ENCODE measurements at regions not wholly inside any gene's neighbourhood (a gene's known extent, or its start where the extent isn't known, plus 50 kb on each side); places are given as distances from the start of the nearest gene placed in this dataset.
"Not testable (repeated sequence)": the region's sequence is repeated elsewhere in the genome, so short reads cannot be mapped to it uniquely, and the experiment has no call there.

- DNase-seq (ENCODE audit: low read depth) = not testable (repeated sequence)
Measured at GRCh38 chr10:46204482-46205102, 82.2 kb upstream of the ANTXRL start.

- DNase-seq (ENCODE audit: low read depth) = not testable (repeated sequence)
Measured at GRCh38 chr10:46210427-46210826, 76.4 kb upstream of the ANTXRL start.

DNA sequence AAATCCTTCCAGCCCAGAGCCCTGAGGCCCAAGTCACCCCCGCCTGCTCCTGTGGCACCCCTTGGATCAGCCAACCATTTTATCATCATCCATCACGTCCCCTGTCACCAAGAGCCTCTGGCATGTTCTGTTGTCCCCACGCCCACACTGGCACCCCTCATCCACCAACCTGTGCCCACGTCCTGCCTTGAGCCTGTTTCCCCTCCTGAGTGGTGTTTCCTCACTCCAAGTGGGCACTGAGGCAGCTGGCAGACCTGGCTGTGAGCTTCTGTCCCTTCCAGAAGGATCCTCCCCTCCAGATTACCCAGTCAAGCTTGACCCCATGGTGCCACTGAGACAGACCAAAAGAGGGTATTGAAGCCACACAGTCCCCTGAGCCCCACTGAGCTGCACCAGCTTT, 71.4 kb upstream of the ANTXRL start:
- DNase-seq (ENCODE audit: low read depth) = no peak

DNA sequence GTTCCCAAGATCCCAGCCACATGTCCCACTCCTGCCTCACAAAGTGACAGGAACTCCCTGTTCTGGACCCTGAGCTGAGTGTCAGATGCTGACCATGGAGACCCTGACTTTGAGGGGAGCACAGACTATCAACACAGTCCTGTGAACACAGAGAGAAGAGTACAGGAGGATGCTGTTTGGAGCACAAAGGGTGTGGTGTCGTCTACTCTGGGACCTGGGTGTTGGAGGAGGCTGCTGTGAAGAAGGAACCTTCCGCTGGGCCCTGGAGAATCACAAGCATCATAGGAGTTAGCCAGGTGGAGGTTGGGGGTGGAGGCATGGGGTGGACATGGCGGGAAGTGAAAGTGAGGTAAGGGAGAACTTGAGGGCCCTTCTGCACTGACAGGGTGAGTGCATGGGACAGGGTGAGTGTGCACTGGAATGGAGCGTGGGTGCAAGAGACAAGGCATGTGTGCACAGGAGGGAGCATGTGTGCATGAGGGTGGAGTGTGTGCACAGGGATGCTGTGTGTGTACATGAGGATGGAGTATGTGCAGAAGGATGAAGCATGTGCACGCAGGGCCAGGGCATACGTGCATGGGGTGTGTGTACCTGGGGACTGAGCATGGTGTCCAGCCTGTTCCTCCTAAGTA, 70.7 kb upstream of the ANTXRL start:
- no peak for DNase-seq (ENCODE audit: low read depth)

DNA sequence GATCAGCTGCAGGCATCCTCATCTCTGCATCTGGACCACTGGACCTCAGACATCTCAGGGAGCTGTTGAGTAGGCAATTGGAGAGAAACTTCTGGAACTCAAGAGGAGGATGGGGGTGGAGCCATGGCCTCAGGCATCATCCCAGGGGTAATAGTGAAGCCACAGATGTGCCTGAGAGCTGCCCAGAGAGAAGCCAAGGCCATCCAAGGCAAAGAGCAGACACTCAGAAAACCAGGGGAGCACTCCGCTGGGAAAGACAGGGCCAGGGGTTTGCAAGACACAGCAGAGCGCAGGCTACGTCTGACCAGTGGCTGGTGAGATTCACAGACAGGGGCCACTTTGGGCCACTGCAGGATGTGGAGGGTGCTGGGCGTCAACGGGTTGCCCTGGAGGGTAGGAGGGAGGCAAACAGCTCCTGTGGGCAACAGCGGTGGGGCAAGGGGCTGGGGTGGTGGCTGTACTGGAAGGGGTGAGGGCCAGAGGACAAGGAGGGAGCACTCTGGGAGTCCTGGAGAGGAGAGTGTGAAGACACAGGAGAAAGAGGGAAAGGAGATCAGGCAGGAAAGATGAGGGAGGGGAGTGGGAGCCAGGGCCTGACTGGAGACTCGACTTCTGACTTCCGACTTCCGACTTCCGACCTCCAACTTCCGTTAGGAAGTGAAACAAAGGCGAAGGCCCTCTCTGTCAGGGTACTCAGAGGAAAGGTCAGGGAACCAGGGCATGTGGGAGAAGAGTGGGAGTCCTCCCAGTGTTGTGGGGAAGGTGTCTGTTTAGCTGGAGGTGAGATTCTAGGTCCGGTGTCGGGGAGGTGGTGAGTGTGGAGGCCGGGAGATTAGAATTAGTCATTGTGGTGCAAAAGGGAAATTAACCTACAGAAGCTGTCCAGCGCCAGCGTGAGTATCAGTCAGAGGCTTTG, 69.7 kb upstream of the ANTXRL start:
- no peak for DNase-seq (ENCODE audit: low read depth)

DNA sequence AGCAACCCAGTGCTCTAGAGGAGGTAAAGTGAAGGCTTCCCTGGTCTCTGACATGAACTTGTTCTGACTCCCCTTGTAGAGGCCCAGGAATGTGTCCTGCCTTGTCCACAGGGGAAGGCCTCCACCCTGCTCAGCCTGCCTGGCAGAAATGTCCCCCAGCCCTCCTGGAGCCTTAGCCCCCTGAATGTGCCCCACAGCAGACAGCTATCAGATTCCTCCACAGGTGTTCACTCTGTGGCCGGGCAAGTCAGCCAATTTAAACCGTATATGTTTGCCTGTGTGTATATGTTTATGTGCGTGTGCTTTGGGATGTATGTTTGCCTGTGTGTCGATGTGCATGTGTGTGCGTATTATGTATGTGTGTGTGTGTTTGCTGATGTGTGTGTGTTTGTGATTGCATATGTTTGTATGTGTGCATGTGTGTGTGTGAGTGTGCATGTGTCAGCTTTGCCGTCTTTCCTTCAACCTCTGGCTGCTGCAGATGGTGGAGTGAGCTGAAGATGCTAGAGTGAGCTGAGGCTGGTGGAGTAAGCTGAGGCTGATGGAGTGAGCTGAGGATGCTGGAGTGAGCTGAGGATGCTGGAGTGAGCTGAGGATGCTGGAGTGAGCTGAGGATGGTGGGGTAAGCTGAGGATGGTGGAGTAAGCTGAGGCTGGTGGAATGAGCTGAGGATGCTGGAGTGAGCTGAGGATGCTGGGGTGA, 68.9 kb upstream of the ANTXRL start:
- no peak for DNase-seq (ENCODE audit: low read depth)

- no peak for DNase-seq (ENCODE audit: low read depth)
Measured at GRCh38 chr10:46218921-46219320, 67.9 kb upstream of the ANTXRL start.

DNA sequence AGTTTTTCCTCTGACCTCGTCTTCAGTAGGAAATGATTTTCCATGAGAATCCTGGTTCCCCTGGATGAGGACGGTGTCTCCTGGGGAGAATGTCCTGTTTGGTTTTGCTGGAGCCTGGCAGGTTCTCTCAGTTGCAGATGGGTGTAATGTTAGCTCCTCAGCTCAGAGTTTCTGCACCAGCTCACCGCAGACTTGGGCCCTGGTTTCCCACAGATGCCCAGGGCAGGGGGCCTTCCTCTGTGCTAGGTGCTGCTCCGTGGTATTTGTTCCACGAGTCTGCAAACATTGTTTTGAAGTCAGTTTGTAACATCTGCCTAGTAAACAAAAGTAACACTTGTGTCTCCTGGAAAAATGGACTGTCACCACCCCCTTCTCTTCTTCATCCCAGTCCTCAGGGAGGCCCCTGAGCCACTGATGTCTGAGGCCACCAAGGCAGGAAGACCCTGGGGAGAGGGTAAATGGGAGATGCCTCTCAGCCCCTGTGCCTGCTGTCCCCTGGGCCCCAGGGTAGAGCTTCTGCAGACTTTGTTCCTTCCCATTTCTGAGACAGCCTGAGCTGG, 67.3 kb upstream of the ANTXRL start:
- not testable (repeated sequence) for DNase-seq (ENCODE audit: low read depth)

- DNase-seq (ENCODE audit: low read depth) = no peak
Measured at GRCh38 chr10:46220187-46220586, 66.6 kb upstream of the ANTXRL start.

GRCh38 chr10:46220872-46221538, 65.8 kb upstream of the ANTXRL start:
- DNase-seq (ENCODE audit: low read depth) = no peak

DNA sequence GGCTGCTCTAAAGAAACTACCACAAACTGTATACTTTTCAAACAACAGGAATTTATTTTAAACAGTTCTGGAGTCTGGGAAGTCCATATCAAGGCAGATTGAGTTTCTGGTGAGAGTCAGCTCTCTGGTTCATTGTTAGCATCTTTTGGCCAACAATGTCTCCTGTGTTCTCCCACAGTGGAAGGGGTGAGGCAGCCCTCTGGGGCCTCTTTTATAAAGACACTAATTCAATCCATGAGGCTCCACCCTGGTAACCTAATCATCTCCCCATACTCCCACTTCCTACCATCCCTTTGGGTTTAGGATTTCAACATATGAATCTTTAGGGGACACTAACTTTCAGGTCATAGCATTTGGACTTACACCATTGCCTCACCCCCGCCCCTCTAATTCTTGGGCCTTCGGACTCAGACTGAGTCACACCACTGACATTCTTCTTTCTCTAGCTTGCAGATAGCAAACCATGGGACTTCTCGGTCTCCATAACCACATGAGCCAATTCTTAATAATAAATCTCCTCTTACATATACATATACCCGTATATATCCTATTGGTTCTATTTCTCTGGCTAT, 64.3 kb upstream of the ANTXRL start:
- no peak for DNase-seq (ENCODE audit: low read depth)

DNA sequence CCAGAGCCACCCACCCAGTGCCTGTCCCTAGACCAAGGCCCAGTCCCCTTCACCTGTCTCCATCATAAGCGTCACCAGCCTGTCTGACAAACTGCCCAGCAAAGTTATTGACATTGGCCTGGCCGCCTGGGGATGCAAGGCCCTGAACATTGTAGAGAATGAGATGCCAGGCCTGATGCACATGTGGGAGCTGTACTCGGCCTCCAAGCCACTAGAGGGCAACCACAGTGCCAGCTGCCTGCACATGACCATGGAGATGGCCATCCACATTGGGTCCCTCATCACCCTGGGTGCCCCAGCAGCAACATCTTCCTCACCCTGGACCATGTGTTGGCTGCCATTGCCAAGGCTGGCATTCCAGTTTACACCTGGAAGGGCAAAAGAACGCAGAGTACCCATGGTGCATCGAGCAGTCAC, 63.7 kb upstream of the ANTXRL start:
- no peak for DNase-seq (ENCODE audit: low read depth)

DNA sequence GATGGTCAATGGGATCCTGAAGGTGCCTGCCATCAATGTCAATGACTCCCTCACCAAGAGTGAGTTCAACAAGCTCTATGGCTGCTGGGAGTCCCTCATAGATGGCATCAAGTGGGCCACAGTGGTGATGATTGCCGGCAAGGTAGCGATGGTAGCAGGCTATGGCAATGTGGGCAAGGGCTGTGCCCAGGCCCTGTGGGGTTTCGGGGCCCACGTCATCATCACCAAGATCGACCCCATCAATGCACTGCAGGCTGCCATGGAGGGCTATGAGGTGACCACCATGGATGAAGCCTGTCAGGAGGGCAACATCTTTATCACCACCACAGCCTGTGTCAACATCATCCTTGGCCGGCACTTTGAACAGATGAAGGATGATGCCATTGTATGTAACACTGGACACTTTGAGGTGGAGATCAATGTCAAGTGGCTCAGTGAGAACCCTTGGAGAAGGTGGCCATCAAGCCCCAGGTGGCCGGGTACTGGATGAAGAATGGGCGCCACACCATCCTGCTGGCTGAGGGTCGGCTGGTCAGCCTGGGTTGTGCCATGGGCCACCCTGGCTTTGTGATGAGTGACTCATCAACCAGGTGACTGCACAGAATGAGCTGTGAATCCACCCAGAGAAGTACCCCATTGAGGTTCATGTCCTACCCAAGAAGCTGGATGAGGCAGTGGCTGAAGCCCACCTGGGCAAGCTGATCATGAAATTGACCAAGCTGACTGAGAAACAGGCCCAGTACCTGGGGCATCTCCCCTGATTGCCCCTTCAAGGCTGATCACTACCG, 63.0 kb upstream of the ANTXRL start:
- DNase-seq (ENCODE audit: low read depth) = no peak

DNA sequence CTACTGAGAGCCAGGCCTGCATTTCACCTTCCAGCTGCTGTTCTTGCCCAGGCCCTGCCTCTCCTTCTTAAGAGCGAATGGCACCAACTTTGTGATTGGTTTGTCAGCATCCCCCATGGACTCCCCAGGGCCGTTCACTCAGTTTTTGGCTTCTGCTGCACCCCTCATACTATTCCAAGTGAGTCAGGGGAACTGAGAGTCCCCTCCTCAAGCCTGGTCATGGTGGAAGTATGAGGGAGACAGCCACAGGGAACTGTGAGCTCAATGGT, 62.4 kb upstream of the ANTXRL start:
- DNase-seq (ENCODE audit: low read depth) = no peak

DNA sequence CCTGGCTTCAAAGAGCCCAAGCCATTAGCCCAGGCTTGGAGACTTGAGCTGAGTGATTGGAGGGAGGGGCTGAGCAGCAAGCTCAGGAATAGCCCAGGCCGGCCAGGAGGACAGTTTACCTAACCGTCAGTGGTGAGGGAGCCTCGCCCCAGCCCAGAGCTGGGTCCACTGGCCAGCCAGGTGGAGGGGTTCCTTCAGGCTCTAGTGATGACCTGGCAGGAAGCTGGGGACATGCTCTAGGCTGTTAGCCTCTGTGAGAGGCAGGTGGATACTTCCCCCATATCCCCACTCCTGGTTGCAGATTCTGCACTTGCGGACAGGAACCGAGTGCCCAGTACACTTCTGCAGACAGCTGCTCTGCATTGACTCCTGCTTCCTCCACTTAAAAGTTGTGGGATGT, 61.2 kb upstream of the ANTXRL start:
- DNase-seq (ENCODE audit: low read depth) = no peak

- no peak for DNase-seq (ENCODE audit: low read depth)
Measured at GRCh38 chr10:46226232-46226631, 60.6 kb upstream of the ANTXRL start.

DNA sequence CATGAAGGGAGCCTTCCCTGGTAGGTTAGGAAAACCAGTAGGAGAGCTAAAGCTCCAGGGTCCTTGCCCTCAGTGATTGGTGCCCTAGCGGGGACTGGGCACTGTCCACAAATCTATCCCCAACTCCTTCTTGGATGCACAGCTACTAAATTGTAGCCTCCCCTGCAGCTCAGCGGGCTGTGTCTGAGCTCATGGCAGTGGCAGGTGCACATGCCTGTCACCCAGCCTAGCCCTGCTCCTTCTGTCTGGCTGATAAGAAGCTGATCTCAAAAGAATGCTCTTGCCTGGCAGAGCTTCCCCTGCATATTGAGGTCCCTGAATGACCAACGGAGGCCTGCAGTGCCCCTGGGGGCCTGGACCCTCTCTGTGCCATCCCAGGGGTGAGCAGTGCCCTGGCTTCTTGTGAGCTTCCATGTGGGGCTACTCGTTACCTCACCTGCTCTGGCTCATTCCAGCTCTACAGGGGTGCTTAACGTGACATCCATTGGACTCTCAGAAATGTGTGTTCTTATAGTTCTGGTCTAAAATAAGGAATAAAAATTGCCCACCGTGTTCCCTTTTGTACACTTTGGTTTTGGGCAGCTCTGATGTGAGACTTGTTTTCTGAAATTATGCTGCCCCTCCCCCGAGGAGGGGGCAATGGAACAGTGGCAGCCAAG, 59.8 kb upstream of the ANTXRL start:
- DNase-seq (ENCODE audit: low read depth) = no peak

GRCh38 chr10:46227571-46227935, 59.2 kb upstream of the ANTXRL start:
- DNase-seq (ENCODE audit: low read depth) = no peak

GRCh38 chr10:46227936-46228562, 58.7 kb upstream of the ANTXRL start:
- DNase-seq (ENCODE audit: low read depth) = no peak
